ENCODE measurements at regions not wholly inside any gene's neighbourhood (a gene's known extent, or its start where the extent isn't known, plus 50 kb on each side); places are given as distances from the start of the nearest gene placed in this dataset.
A peak's percentile ranks its signal among the peaks of the same experiment; 100 is the strongest.

- TF ChIP-seq CTCF (conservative IDR thresholded peaks at IDR 0.05; ENCODE audit: low read depth) = no peak
- ChIA-PET POLR2A (ENCODE audit: low non-redundant PET) (no interaction called here), CTCF (interaction anchor here (0.5 to 0.7 kb wide), 3 partner anchors 17 to 420 kb away, joined by 3 to 5 read pairs (median 3); no protein-coding TSS in a partner anchor)
- no peak overlapping the region for H3K27ac ChIP-seq
- no peak for DNase-seq (ENCODE audit: low spot score)
Observed at GRCh38 chr3:177966493-177966892, 569.7 kb upstream of the KCNMB2 start.

- TF ChIP-seq CTCF (conservative IDR thresholded peaks at IDR 0.05; ENCODE audit: low read depth) = no peak
- CTCF ChIA-PET = no interaction called here
- DNase-seq (ENCODE audit: low spot score) = peak; percentile 4
- H3K27ac ChIP-seq = no peak overlapping the region
- POLR2A ChIA-PET (ENCODE audit: low non-redundant PET) = no interaction called here
Observed at GRCh38 chr3:177968891-177969290, 567.3 kb upstream of the KCNMB2 start.

DNA sequence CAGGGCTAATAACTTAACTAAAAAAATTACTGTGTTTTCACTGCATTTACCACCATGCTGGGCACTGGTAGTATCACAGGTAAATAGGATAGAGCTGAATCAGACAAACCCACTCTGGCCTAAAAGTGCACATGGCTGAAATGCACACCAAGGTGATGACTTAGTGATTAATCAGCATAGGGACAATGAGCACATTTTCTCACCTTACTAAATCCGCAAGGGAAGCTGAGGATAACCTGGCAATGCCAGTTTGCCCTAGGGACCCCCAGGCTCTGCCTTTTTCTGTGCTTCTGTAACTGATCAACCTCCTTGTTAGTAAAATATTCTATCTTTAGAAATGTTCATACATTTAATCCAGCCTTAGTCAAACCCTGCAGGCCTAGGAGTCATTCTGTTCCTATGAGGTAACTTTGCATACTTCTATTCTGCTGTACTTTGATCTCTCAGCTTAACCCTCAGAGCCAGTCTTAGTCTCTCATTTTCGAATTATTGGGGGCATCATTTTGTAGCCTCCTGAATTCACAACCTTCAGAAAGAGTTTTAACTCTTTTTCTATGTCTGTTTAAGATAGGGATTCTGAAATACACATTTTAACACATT, 562.9 kb upstream of the KCNMB2 start:
- DNase-seq (ENCODE audit: low spot score) = peak; percentile 16
- ChIA-PET CTCF (interaction anchor here (0.7 kb wide), 1 partner anchor 22 kb away, joined by 3 read pairs; no protein-coding TSS in a partner anchor), POLR2A (ENCODE audit: low non-redundant PET) (no interaction called here)
- no peak overlapping the region for H3K27ac ChIP-seq
- no peak for TF ChIP-seq CTCF (conservative IDR thresholded peaks at IDR 0.05; ENCODE audit: low read depth)

GRCh38 chr3:177976241-177976640, 560.0 kb upstream of the KCNMB2 start:
- no peak overlapping the region for H3K27ac ChIP-seq
- DNase-seq (ENCODE audit: low spot score) = no peak
- ChIA-PET CTCF (no interaction called here), POLR2A (ENCODE audit: low non-redundant PET) (no interaction called here)
- TF ChIP-seq CTCF (conservative IDR thresholded peaks at IDR 0.05; ENCODE audit: low read depth) = no peak

DNA sequence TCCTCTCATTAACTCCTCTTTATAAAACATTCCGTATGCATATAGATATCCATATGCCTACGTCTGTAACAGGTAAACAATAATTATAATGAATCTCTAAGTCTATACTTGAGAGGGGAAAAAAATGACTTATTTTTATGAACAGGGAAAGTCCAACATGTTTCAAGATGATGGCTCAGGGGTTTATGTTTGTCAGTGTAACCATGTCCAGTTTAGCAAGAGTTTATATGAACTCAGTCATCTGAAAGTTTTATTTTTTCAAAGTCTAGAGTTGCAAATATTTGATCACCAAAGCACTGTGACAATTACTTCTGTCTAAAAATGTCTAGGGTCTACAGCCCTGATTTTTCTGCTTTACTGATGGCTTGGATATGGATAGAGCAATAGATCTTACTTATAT, 559.4 kb upstream of the KCNMB2 start:
- no peak for TF ChIP-seq CTCF (conservative IDR thresholded peaks at IDR 0.05; ENCODE audit: low read depth)
- ChIA-PET CTCF (no interaction called here), POLR2A (ENCODE audit: low non-redundant PET) (no interaction called here)
- no peak overlapping the region for H3K27ac ChIP-seq
- no peak for DNase-seq (ENCODE audit: low spot score)

DNA sequence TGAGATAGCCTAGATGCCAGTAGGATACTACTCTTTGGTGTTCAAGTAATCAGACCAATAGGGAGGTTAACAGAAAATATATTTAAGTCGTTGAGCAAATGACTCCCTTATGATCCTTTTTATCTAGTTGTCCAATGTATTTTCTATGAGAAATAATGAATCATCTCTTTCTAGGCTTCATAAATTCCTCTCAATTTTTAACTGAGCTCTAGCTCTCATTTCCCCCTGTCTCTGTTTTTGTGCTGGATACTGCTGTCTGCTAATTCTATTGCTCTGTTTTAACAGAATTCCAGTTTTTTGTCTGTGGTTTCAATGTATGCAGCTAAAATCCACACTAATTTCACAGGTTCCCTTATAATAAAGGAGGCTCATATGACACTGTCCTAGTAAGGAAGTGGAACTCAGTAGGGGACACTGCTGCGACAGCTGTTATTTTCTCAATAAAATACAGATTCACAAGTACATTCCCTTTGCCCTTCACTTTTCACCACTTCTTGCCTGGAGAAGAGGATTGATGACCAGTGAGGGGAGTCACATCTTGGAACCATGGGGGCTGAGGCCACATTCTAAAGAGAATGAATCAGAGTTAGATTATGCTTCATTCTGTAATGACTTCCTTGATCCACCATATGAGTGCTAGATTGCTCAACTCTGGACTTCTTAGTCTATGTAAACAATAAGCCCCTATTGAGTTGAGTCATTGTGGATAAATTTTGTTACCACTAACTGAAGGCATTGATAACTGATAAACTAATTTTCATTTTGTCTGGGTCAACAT, 558.7 kb upstream of the KCNMB2 start:
- POLR2A ChIA-PET (ENCODE audit: low non-redundant PET) = no interaction called here
- no peak for TF ChIP-seq CTCF (conservative IDR thresholded peaks at IDR 0.05; ENCODE audit: low read depth)
- CTCF ChIA-PET = no interaction called here
- peak; percentile 10 for DNase-seq (ENCODE audit: low spot score)
- no peak overlapping the region for H3K27ac ChIP-seq

Measured in RWPE1 (cell line).